Nephron progenitor cell (in vitro differentiated cells): ENCODE measurements at regions not wholly inside any gene's neighbourhood (a gene's known extent, or its start where the extent isn't known, plus 50 kb on each side); places are given as distances from the start of the nearest gene placed in this dataset.
A peak's percentile ranks its signal among the peaks of the same experiment; 100 is the strongest.
"Not testable (repeated sequence)": the region's sequence is repeated elsewhere in the genome, so short reads cannot be mapped to it uniquely, and the experiment has no call there.

Experiments used
- DNase-seq: peaks from one replicate; pipeline ENCODE4 v3.0.0; 2021
- H3K27ac Mint-ChIP-seq: 2 replicates; pipeline ENCODE4 v1.8.0; 2021; ENCODE audit warnings: mild to moderate bottlenecking, moderate library complexity, mixed read lengths
- H3K27me3 Mint-ChIP-seq: 2 replicates; pipeline ENCODE4 v1.8.0; 2021; ENCODE audit warnings: mild to moderate bottlenecking, low read depth, mixed read lengths; ENCODE audit not compliant: poor library complexity
- H3K36me3 Mint-ChIP-seq: 2 replicates; pipeline ENCODE4 v1.8.0; 2021; ENCODE audit warnings: low read depth, mixed read lengths
- H3K4me1 Mint-ChIP-seq: 2 replicates; pipeline ENCODE4 v1.8.0; 2021; ENCODE audit warnings: mixed read lengths
- H3K4me3 Mint-ChIP-seq: 2 replicates; pipeline ENCODE4 v1.8.0; 2021; ENCODE audit warnings: mild to moderate bottlenecking, moderate library complexity, mixed read lengths
- H3K9me3 Mint-ChIP-seq: 2 replicates; pipeline ENCODE4 v1.8.0; 2021; ENCODE audit warnings: mild to moderate bottlenecking, moderate library complexity, mixed read lengths
- CTCF ChIP-seq: fragments of 200-600 bp; sonication (generic); IDR thresholded peaks from 2 replicates; pipeline ENCODE4 v1.5.0; 2021; ENCODE audit warnings: antibody characterized with exemption

GRCh38 chr6:169106176-169106575 lies 147.5 kb downstream of the THBS2 start:
- DNase-seq, result no peak
- Mint-ChIP-seq H3K27ac (no peak overlapping the region), H3K4me1 (peaks cover 2% of the 10 kb centered on the region), H3K36me3 (peaks cover 11% of the 10 kb centered on the region), H3K9me3 (peaks cover 30% of the 10 kb centered on the region), H3K4me3 (no peak overlapping the region), H3K27me3 (no peaks in the 10 kb centered on the region)
- TF ChIP-seq CTCF, result no peak

GRCh38 chr6:169101981-169102380 lies 151.7 kb downstream of the THBS2 start:
- Mint-ChIP-seq H3K27me3 (no peaks in the 10 kb centered on the region), H3K4me3 (no peak overlapping the region), H3K36me3 (no peaks in the 10 kb centered on the region), H3K4me1 (peaks cover 34% of the 10 kb centered on the region), H3K27ac (no peak overlapping the region), H3K9me3 (peaks cover 19% of the 10 kb centered on the region)
- no peak for DNase-seq
- TF ChIP-seq CTCF, result no peak

- Mint-ChIP-seq H3K9me3 (peaks cover 21% of the 10 kb centered on the region), H3K4me1 (peaks cover 38% of the 10 kb centered on the region), H3K36me3 (no peaks in the 10 kb centered on the region), H3K27ac (no peak overlapping the region), H3K4me3 (no peak overlapping the region), H3K27me3 (no peaks in the 10 kb centered on the region)
- no peak for DNase-seq
- TF ChIP-seq CTCF, result no peak
These were observed 152.4 kb downstream of the THBS2 start for GRCh38 chr6:169101036-169101805.

- no peak for TF ChIP-seq CTCF
- peaks cover 28% of the 10 kb centered on the region for H3K9me3 Mint-ChIP-seq
- H3K36me3 Mint-ChIP-seq, result no peaks in the 10 kb centered on the region
- H3K4me1 Mint-ChIP-seq, result peaks cover 51% of the 10 kb centered on the region
- peak overlapping the region; percentile 7 for H3K4me3 Mint-ChIP-seq
- H3K27me3 Mint-ChIP-seq, result no peaks in the 10 kb centered on the region
- peak overlapping the region; percentile 18 for H3K27ac Mint-ChIP-seq
- no peak for DNase-seq
These were observed 154.0 kb downstream of the THBS2 start for GRCh38 chr6:169099411-169100202.

GRCh38 chr6:169098651-169099050 lies 155.0 kb downstream of the THBS2 start:
- H3K27me3 Mint-ChIP-seq, H3K36me3 Mint-ChIP-seq, DNase-seq, H3K27ac Mint-ChIP-seq, H3K4me3 Mint-ChIP-seq: not testable (repeated sequence)
- H3K9me3 Mint-ChIP-seq, result peaks cover 36% of the 10 kb centered on the region
- H3K4me1 Mint-ChIP-seq, result peaks cover 51% of the 10 kb centered on the region

- H3K4me3 Mint-ChIP-seq, result no peak overlapping the region
- H3K9me3 Mint-ChIP-seq, result peaks cover 39% of the 10 kb centered on the region
- H3K4me1 Mint-ChIP-seq, result peaks cover 51% of the 10 kb centered on the region
These were observed 155.5 kb downstream of the THBS2 start for GRCh38 chr6:169098116-169098515.

More at GRCh38 chr6:169098116-169098515, 155.5 kb downstream of the THBS2 start:
- TF ChIP-seq CTCF, result no peak
- Mint-ChIP-seq H3K27me3 (no peaks in the 10 kb centered on the region), H3K36me3 (no peaks in the 10 kb centered on the region), H3K27ac (no peak overlapping the region)
- no peak for DNase-seq
